ENCODE measurements at regions not wholly inside any gene's neighbourhood (a gene's known extent, or its start where the extent isn't known, plus 50 kb on each side); places are given as distances from the start of the nearest gene placed in this dataset.

DNA sequence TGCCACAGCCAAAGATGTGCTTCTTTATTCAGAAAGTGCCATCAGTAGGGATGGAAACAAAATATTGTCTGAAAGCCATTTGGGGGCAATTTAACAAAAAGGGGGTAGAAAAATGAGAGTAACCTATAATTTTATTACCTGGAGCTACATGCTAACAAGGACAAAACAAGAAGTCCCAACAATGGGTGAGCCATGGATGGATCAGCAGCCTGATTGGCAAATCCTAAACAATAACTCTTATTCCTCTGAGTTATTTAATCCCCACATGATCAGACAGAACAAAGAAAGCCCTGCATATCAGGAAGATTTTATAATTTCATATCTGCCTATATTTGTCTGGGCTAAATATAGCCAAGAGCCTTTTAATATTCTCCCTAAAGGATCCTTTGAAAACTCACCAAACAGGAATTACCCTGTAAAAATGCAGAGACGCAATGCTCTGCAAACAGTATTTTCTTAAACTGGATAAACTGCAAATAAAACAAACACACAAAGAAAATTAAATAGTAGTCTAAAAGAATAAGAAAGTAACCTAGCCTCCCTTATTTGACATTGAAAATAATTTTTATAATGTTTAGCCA, 483.4 kb downstream of the ZNF608 start:
- DNase-seq (ENCODE audit: low read depth, low spot score), result no peak
- no peak overlapping the region for H3K4me2 ChIP-seq (ENCODE audit: control insufficient read depth, extremely low read depth, insufficient read depth, low read depth, low read length)
- H2AFZ ChIP-seq (ENCODE audit: control insufficient read depth, low read length), result no peak overlapping the region
- no peak overlapping the region for H3K27ac ChIP-seq (ENCODE audit: control insufficient read depth, insufficient read depth, low read length)
- H3K4me3 ChIP-seq (ENCODE audit: control insufficient read depth in 2 of 3, extremely low read depth in 1 of 3, insufficient read depth in 2 of 3, low read depth in 1 of 3, low read length in 3 of 3), result no peak overlapping the region
- H3K4me1 ChIP-seq (ENCODE audit: control insufficient read depth, extremely low read depth, insufficient read depth, low read length), result no peaks in the 10 kb centered on the region
- dilution Hi-C loops (cut with MboI; ENCODE audit: extremely low pct_ligation_motif_present, low sequenced_read_pairs), result no loop called here
- TF ChIP-seq, protein P1, sequence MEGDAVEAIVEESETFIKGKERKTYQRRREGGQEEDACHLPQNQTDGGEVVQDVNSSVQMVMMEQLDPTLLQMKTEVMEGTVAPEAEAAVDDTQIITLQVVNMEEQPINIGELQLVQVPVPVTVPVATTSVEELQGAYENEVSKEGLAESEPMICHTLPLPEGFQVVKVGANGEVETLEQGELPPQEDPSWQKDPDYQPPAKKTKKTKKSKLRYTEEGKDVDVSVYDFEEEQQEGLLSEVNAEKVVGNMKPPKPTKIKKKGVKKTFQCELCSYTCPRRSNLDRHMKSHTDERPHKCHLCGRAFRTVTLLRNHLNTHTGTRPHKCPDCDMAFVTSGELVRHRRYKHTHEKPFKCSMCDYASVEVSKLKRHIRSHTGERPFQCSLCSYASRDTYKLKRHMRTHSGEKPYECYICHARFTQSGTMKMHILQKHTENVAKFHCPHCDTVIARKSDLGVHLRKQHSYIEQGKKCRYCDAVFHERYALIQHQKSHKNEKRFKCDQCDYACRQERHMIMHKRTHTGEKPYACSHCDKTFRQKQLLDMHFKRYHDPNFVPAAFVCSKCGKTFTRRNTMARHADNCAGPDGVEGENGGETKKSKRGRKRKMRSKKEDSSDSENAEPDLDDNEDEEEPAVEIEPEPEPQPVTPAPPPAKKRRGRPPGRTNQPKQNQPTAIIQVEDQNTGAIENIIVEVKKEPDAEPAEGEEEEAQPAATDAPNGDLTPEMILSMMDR (optimal IDR thresholded peaks at IDR 0.05 in 1 of 3, IDR thresholded peaks at IDR 0.05 in 1 of 3, conservative IDR thresholded peaks at IDR 0.05 in 1 of 3; ENCODE audit: extremely low read depth in 1 of 3, insufficient read depth in 2 of 3, low read length in 3 of 3), result no peak
- no peak for TF ChIP-seq EZH2 (IDR thresholded peaks at IDR 0.05; ENCODE audit: low read length)
- no peaks in the 10 kb centered on the region for H3K79me2 ChIP-seq (ENCODE audit: control insufficient read depth, insufficient read depth, low read length)
- no peaks in the 10 kb centered on the region for H3K36me3 ChIP-seq (ENCODE audit: control insufficient read depth in 2 of 2, extremely low read depth in 1 of 2, insufficient read depth in 2 of 2, low read length in 2 of 2)
- no peaks in the 10 kb centered on the region for H3K9me1 ChIP-seq (ENCODE audit: control insufficient read depth, extremely low read depth, insufficient read depth, low read length)
- no peak overlapping the region for H3K9ac ChIP-seq (ENCODE audit: control insufficient read depth, extremely low read depth, insufficient read depth, low read length)
- FAIRE-seq, result no peak
- peaks cover 15% of the 10 kb centered on the region for H3K27me3 ChIP-seq (ENCODE audit: control insufficient read depth, extremely low read depth, insufficient read depth, low read length)
- no peaks in the 10 kb centered on the region for H4K20me1 ChIP-seq (ENCODE audit: control insufficient read depth, extremely low read depth, insufficient read depth, low read length)
- H3K9me3 ChIP-seq (ENCODE audit: control insufficient read depth, low read depth, low read length), result no peaks in the 10 kb centered on the region

DNA sequence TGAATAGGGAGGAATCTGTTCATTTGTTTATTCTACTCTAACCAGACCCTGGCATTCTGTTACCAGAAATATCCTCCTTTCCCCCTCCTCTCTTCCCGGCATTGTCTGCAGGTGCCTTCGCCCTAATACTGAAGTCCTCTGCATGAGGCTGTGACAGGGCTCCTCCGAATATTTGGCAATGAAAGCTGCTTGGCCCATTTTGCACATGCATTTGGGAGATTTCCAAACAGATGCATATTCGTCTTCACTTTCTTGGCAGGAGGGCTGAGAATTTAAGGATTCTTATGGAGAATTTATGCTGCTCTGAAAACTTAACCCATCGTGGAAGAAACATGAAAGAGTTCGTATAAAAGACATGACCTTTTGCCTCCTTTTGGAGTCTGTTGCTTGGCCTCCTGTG, 484.0 kb downstream of the ZNF608 start:
- Histone ChIP-seq H3K9me1 (ENCODE audit: control insufficient read depth, extremely low read depth, insufficient read depth, low read length) (no peaks in the 10 kb centered on the region), H3K36me3 (ENCODE audit: control insufficient read depth in 2 of 2, extremely low read depth in 1 of 2, insufficient read depth in 2 of 2, low read length in 2 of 2) (no peaks in the 10 kb centered on the region), H4K20me1 (ENCODE audit: control insufficient read depth, extremely low read depth, insufficient read depth, low read length) (no peaks in the 10 kb centered on the region), H3K9ac (ENCODE audit: control insufficient read depth, extremely low read depth, insufficient read depth, low read length) (no peak overlapping the region), H3K9me3 (ENCODE audit: control insufficient read depth, low read depth, low read length) (no peaks in the 10 kb centered on the region), H3K79me2 (ENCODE audit: control insufficient read depth, insufficient read depth, low read length) (no peaks in the 10 kb centered on the region), H3K27ac (ENCODE audit: control insufficient read depth, insufficient read depth, low read length) (no peak overlapping the region), H3K4me3 (ENCODE audit: control insufficient read depth in 2 of 3, extremely low read depth in 1 of 3, insufficient read depth in 2 of 3, low read depth in 1 of 3, low read length in 3 of 3) (no peak overlapping the region), H3K4me1 (ENCODE audit: control insufficient read depth, extremely low read depth, insufficient read depth, low read length) (no peaks in the 10 kb centered on the region), H3K27me3 (ENCODE audit: control insufficient read depth, extremely low read depth, insufficient read depth, low read length) (peaks cover 15% of the 10 kb centered on the region), H2AFZ (ENCODE audit: control insufficient read depth, low read length) (no peak overlapping the region), H3K4me2 (ENCODE audit: control insufficient read depth, extremely low read depth, insufficient read depth, low read depth, low read length) (no peak overlapping the region)
- DNase-seq (ENCODE audit: low read depth, low spot score) (no peak), FAIRE-seq (no peak)
- dilution Hi-C loops (cut with MboI; ENCODE audit: extremely low pct_ligation_motif_present, low sequenced_read_pairs), result no loop called here
- TF ChIP-seq, protein P1 (optimal IDR thresholded peaks at IDR 0.05 in 1 of 3, IDR thresholded peaks at IDR 0.05 in 1 of 3, conservative IDR thresholded peaks at IDR 0.05 in 1 of 3; ENCODE audit: extremely low read depth in 1 of 3, insufficient read depth in 2 of 3, low read length in 3 of 3), result no peak
- no peak for TF ChIP-seq EZH2 (IDR thresholded peaks at IDR 0.05; ENCODE audit: low read length)

Data from keratinocyte (primary cell).